Vagina (tissue), 2 donors: ENCODE measurements at regions not wholly inside any gene's neighbourhood (a gene's known extent, or its start where the extent isn't known, plus 50 kb on each side); places are given as distances from the start of the nearest gene placed in this dataset.

ENCODE experiments used
- DNase-seq, 2 donors: peaks; one replicate each; pipeline ENCODE4 v3.0.0-alpha.2; 2017; ENCODE audit errors: extremely low spot score in 2 of 2
- H3K27ac ChIP-seq: fragments of 200-600 bp; sonication (generic); one replicate; pipeline ENCODE4 v1.5.1; 2019
- H3K27me3 ChIP-seq: fragments of 200-600 bp; sonication (generic); one replicate; pipeline ENCODE4 v1.5.1; 2019
- H3K36me3 ChIP-seq, 2 donors: fragments of 200-600 bp; sonication (generic); one replicate each; pipeline ENCODE4 v1.5.1; 2017 to 2019
- H3K4me1 ChIP-seq: fragments of 200-600 bp; sonication (generic); one replicate; pipeline ENCODE4 v1.5.1; 2019
- H3K4me3 ChIP-seq, 2 donors: fragments of 200-600 bp; sonication (generic); 1 replicate in 1 of 2; 2 replicates in 1 of 2; pipeline ENCODE4 v1.5.1; 2016 to 2019
- H3K9me3 ChIP-seq: fragments of 200-600 bp; sonication (generic); one replicate; pipeline ENCODE4 v1.5.1; 2019
- POLR2A ChIP-seq, 2 donors: fragments of 450-650 bp; IDR thresholded peaks; one replicate each; pipeline ENCODE4 v1.6.1; 2017; ENCODE audit warnings: antibody characterized with exemption in 2 of 2, mild to moderate bottlenecking in 2 of 2, moderate library complexity in 2 of 2
- POLR2AphosphoS5 ChIP-seq, 2 donors: sonication (generic); formaldehyde crosslinking; IDR thresholded peaks; one replicate each; pipeline ENCODE4 v1.9.0; 2017; ENCODE audit warnings: antibody characterized with exemption in 2 of 2, mild to moderate bottlenecking in 2 of 2, low read depth in 1 of 2; ENCODE audit not compliant: insufficient read depth in 1 of 2
- intact Hi-C: fragments of 100-400 bp; cut with DNase I; formaldehyde crosslinking; loops from one replicate; pipeline ENCODE4 v1.15.1; 2023
- TF ChIP-seq, protein P1 (sequence below), 3 experiments: fragments of 450-650 bp in 2 of 3; fragments of 200-600 bp in 1 of 3; sonication (generic) in 1 of 3; IDR thresholded peaks; one replicate each; pipeline ENCODE4 v1.5.1; 2017 to 2019; ENCODE audit warnings: antibody characterized with exemption in 3 of 3, mild to moderate bottlenecking in 2 of 3, moderate library complexity in 2 of 3

DNA sequence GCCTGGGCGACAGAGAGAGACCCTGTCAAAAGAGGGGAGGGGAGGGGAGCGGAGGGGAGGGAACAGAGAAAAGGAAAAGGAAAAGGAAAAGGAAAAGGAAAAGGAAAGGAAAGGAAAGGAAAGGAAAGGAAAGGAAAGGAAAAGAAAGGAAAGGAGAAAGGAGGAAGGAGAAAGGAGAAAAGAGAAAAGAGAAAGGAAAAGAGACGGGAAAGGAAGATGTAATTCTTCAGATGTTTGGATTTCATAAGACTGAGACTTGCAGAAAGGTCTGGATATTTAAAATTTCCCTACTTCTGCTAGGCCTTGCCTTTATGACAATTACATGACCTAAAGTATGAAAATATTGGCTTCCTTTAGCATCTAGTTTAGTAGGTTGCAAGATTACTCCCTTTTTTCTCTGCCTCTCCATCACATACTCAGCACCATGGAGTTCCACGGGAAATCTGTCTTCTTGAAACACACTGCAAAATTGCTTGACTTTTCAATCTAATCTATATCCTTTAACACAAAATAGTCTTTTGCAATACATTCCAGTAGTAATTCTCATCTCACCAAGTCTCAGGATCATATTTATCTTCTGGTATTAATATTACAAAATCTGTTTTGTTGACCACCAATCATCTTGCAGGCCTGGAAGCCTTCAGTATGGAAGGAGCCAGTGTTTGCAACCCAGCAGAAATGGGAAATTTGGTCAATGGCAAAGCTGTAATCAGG, 383.5 kb downstream of the ZEB2 start:
- no peaks in the 10 kb centered on the region for H3K4me1 ChIP-seq
- no peaks in the 10 kb centered on the region for H3K36me3 ChIP-seq
- no peaks in the 10 kb centered on the region for H3K27me3 ChIP-seq
- no peak overlapping the region for H3K4me3 ChIP-seq
- no peak for TF ChIP-seq POLR2A (IDR thresholded peaks at IDR 0.05)
- TF ChIP-seq, protein P1, sequence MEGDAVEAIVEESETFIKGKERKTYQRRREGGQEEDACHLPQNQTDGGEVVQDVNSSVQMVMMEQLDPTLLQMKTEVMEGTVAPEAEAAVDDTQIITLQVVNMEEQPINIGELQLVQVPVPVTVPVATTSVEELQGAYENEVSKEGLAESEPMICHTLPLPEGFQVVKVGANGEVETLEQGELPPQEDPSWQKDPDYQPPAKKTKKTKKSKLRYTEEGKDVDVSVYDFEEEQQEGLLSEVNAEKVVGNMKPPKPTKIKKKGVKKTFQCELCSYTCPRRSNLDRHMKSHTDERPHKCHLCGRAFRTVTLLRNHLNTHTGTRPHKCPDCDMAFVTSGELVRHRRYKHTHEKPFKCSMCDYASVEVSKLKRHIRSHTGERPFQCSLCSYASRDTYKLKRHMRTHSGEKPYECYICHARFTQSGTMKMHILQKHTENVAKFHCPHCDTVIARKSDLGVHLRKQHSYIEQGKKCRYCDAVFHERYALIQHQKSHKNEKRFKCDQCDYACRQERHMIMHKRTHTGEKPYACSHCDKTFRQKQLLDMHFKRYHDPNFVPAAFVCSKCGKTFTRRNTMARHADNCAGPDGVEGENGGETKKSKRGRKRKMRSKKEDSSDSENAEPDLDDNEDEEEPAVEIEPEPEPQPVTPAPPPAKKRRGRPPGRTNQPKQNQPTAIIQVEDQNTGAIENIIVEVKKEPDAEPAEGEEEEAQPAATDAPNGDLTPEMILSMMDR (IDR thresholded peaks at IDR 0.05): no peak
- TF ChIP-seq POLR2AphosphoS5 (IDR thresholded peaks at IDR 0.05; ENCODE audit: insufficient read depth in 1 of 2, low read depth in 1 of 2): no peak
- no peak overlapping the region for H3K27ac ChIP-seq
- H3K9me3 ChIP-seq: no peaks in the 10 kb centered on the region
- no peak for DNase-seq
- intact Hi-C loops: no loop called here

DNA sequence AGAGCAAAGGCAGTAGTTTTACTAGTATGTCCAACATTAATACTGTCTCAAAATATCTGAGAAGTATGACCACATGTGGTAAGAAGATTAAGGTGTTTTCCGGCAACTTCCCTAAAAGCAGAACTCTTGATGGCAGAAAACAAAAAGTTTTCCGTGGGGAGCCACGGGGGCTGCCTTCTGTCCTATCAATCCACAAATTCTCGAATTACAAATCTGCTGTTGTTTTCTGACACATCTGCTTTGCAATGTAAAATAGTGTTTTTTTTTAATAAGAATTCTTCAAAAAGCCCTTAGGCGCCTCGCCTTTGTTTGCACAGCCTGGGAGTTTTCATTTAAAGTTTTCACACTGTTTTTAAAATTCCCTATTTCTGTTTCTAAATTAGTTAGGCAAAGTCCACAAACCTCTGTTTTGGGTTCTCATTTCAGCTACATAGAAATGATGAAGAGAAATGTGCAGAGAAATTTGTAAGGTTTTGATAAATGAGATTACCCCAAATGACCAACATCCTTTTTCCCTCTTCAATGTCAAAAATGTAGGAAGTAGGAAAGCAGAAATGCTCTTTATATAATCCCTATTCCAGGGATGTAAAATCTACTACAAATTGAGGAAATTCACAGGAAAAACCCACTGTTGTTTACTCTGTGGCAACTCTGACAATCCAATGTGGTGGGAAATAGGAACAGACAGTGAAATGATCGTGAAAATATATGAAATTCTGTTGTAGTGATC, 385.8 kb downstream of the ZEB2 start:
- H3K4me3 ChIP-seq: no peak overlapping the region
- no peaks in the 10 kb centered on the region for H3K36me3 ChIP-seq
- no peak overlapping the region for H3K27ac ChIP-seq
- H3K9me3 ChIP-seq: no peaks in the 10 kb centered on the region
- no peaks in the 10 kb centered on the region for H3K27me3 ChIP-seq
- H3K4me1 ChIP-seq: no peaks in the 10 kb centered on the region
- intact Hi-C loops: no loop called here
- no peak for TF ChIP-seq POLR2A (IDR thresholded peaks at IDR 0.05)
- TF ChIP-seq, protein P1 (IDR thresholded peaks at IDR 0.05): no peak
- no peak for TF ChIP-seq POLR2AphosphoS5 (IDR thresholded peaks at IDR 0.05; ENCODE audit: insufficient read depth in 1 of 2, low read depth in 1 of 2)
- no peak for DNase-seq

DNA sequence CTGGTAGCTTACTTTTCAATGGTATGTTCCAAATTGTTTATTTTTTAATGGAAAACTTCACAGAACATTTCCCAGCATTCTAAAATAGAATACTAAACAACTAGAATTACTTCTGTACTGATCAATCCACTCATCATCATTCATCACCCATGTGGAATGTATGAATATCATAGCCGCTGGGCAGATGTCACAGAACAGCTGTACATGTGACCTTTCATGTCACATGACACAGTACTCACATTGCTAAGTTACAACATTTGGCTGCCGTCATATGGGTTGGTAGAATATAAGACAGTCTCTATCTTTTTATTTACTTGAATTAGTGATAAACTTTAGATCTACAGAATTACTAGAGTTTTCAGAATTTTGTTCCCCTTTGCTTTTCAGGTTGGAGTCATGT, 387.6 kb downstream of the ZEB2 start:
- DNase-seq: no peak
- Histone ChIP-seq H3K4me3 (no peak overlapping the region), H3K27ac (no peak overlapping the region), H3K9me3 (no peaks in the 10 kb centered on the region), H3K4me1 (no peaks in the 10 kb centered on the region), H3K36me3 (no peaks in the 10 kb centered on the region), H3K27me3 (no peaks in the 10 kb centered on the region)
- intact Hi-C loops: no loop called here
- TF ChIP-seq, protein P1 (IDR thresholded peaks at IDR 0.05): no peak

DNA sequence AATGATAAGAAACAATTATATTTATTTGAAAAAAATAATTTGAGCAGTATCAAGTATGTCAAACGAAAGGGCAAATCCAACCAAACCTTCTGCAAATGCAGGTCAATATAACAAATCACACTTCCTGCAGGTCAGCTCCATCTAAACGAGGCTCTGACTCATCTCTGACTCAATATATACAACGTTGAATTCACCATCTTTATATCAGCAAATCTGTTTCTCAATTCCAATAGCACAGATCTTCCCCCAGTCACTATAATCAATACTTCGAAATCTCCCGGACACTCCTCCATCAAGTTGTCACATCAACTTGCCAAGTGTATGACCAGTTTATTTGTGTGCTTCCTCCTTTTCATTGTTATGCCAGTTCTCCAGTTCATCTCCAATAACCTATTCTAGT, 388.9 kb downstream of the ZEB2 start:
- H3K27me3 ChIP-seq: no peaks in the 10 kb centered on the region
- intact Hi-C loops: no loop called here
- H3K36me3 ChIP-seq: no peaks in the 10 kb centered on the region
- no peak for DNase-seq
- no peaks in the 10 kb centered on the region for H3K9me3 ChIP-seq
- H3K27ac ChIP-seq: no peak overlapping the region
- TF ChIP-seq POLR2A (IDR thresholded peaks at IDR 0.05) (no peak), POLR2AphosphoS5 (IDR thresholded peaks at IDR 0.05; ENCODE audit: insufficient read depth in 1 of 2, low read depth in 1 of 2) (no peak)
- TF ChIP-seq, protein P1 (IDR thresholded peaks at IDR 0.05): no peak
- H3K4me1 ChIP-seq: no peaks in the 10 kb centered on the region
- H3K4me3 ChIP-seq: no peak overlapping the region

DNA sequence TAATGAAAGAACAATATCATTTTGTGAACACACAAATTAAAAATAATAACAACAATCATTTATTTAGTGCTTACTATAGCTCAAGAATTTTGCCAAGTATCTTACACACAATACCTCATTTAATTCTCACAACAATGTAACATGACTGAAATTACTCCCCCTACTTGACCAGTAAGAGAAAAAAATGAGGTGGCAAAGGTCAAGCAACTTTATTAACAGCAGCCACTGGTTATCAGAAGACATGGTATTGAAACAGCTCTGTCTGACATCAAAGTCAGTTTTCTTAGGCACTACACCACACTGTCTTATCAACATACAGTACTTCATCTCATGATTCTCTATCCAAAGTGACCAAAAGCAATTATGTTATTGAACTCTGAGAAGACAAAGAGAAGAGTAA, 389.4 kb downstream of the ZEB2 start:
- no peaks in the 10 kb centered on the region for H3K4me1 ChIP-seq
- no peak overlapping the region for H3K27ac ChIP-seq
- no peaks in the 10 kb centered on the region for H3K27me3 ChIP-seq
- no peaks in the 10 kb centered on the region for H3K36me3 ChIP-seq
- no peak overlapping the region for H3K4me3 ChIP-seq
- H3K9me3 ChIP-seq: no peaks in the 10 kb centered on the region
- DNase-seq: no peak
- intact Hi-C loops: no loop called here
- TF ChIP-seq, protein P1 (IDR thresholded peaks at IDR 0.05): no peak
- TF ChIP-seq POLR2AphosphoS5 (IDR thresholded peaks at IDR 0.05; ENCODE audit: insufficient read depth in 1 of 2, low read depth in 1 of 2) (no peak), POLR2A (IDR thresholded peaks at IDR 0.05) (no peak)
